ENCODE measurements at regions not wholly inside any gene's neighbourhood (a gene's known extent, or its start where the extent isn't known, plus 50 kb on each side); places are given as distances from the start of the nearest gene placed in this dataset.
"Not testable (repeated sequence)": the region's sequence is repeated elsewhere in the genome, so short reads cannot be mapped to it uniquely, and the experiment has no call there.

GRCh38 chr9:75814667-75815066 is 75.8 kb upstream of the PCSK5 start:
- Histone ChIP-seq H3K36me3 (ENCODE audit: control insufficient read depth, insufficient read depth, low read length) (no peaks in the 10 kb centered on the region), H3K4me3 (replicated peaks; ENCODE audit: low read depth, low read length) (no peak overlapping the region), H3K27me3 (replicated peaks; ENCODE audit: control insufficient read depth, insufficient read depth, low read length) (no peaks in the 10 kb centered on the region)
- no peak for DNase-seq (ENCODE audit: extremely low read depth, insufficient read length)
- no peak for TF ChIP-seq CTCF (IDR thresholded peaks at IDR 0.05; ENCODE audit: insufficient read depth, low read length, poor library complexity, severe bottlenecking)

- DNase-seq (ENCODE audit: extremely low read depth, insufficient read length); H3K27me3 ChIP-seq (replicated peaks; ENCODE audit: control insufficient read depth, insufficient read depth, low read length); H3K36me3 ChIP-seq (ENCODE audit: control insufficient read depth, insufficient read depth, low read length); H3K4me3 ChIP-seq (replicated peaks; ENCODE audit: low read depth, low read length): not testable (repeated sequence)
These were observed 69.9 kb upstream of the PCSK5 start for GRCh38 chr9:75820471-75821115.

GRCh38 chr9:75823151-75823550 is 67.3 kb upstream of the PCSK5 start:
- Histone ChIP-seq H3K36me3 (ENCODE audit: control insufficient read depth, insufficient read depth, low read length) (no peaks in the 10 kb centered on the region), H3K27me3 (replicated peaks; ENCODE audit: control insufficient read depth, insufficient read depth, low read length) (no peaks in the 10 kb centered on the region), H3K4me3 (replicated peaks; ENCODE audit: low read depth, low read length) (no peak overlapping the region)
- no peak for TF ChIP-seq CTCF (IDR thresholded peaks at IDR 0.05; ENCODE audit: insufficient read depth, low read length, poor library complexity, severe bottlenecking)
- no peak for DNase-seq (ENCODE audit: extremely low read depth, insufficient read length)

GRCh38 chr9:75824816-75825568 is 65.5 kb upstream of the PCSK5 start:
- DNase-seq (ENCODE audit: extremely low read depth, insufficient read length), result no peak
- TF ChIP-seq CTCF (IDR thresholded peaks at IDR 0.05; ENCODE audit: insufficient read depth, low read length, poor library complexity, severe bottlenecking), result no peak
- H3K27me3 ChIP-seq (replicated peaks; ENCODE audit: control insufficient read depth, insufficient read depth, low read length), result no peaks in the 10 kb centered on the region
- no peaks in the 10 kb centered on the region for H3K36me3 ChIP-seq (ENCODE audit: control insufficient read depth, insufficient read depth, low read length)
- no peak overlapping the region for H3K4me3 ChIP-seq (replicated peaks; ENCODE audit: low read depth, low read length)

GRCh38 chr9:75826314-75826713 is 64.2 kb upstream of the PCSK5 start:
- no peak for DNase-seq (ENCODE audit: extremely low read depth, insufficient read length)
- no peak overlapping the region for H3K4me3 ChIP-seq (replicated peaks; ENCODE audit: low read depth, low read length)
- TF ChIP-seq CTCF (IDR thresholded peaks at IDR 0.05; ENCODE audit: insufficient read depth, low read length, poor library complexity, severe bottlenecking), result no peak
- no peaks in the 10 kb centered on the region for H3K36me3 ChIP-seq (ENCODE audit: control insufficient read depth, insufficient read depth, low read length)
- H3K27me3 ChIP-seq (replicated peaks; ENCODE audit: control insufficient read depth, insufficient read depth, low read length), result no peaks in the 10 kb centered on the region

GRCh38 chr9:75830303-75830702 is 60.2 kb upstream of the PCSK5 start:
- DNase-seq (ENCODE audit: extremely low read depth, insufficient read length), result peak; percentile 9
- TF ChIP-seq CTCF (IDR thresholded peaks at IDR 0.05; ENCODE audit: insufficient read depth, low read length, poor library complexity, severe bottlenecking), result no peak
- Histone ChIP-seq H3K27me3 (replicated peaks; ENCODE audit: control insufficient read depth, insufficient read depth, low read length) (no peaks in the 10 kb centered on the region), H3K4me3 (replicated peaks; ENCODE audit: low read depth, low read length) (no peak overlapping the region), H3K36me3 (ENCODE audit: control insufficient read depth, insufficient read depth, low read length) (no peaks in the 10 kb centered on the region)

All from GM06990 (cell line).